Central memory CD8-positive, alpha-beta T cell (primary cell): ENCODE measurements at regions not wholly inside any gene's neighbourhood (a gene's known extent, or its start where the extent isn't known, plus 50 kb on each side); places are given as distances from the start of the nearest gene placed in this dataset.
A peak's percentile ranks its signal among the peaks of the same experiment; 100 is the strongest.

Source experiments
- ATAC-seq: fragments of 150-1000 bp; cut with Tn5 transposase; replicated peaks from 2 replicates; pipeline ENCODE4 v1.10.0; 2022; ENCODE audit warnings: mild to moderate bottlenecking, moderate FRiP score, moderate number of reproducible peaks; ENCODE audit not compliant: poor library complexity, severe bottlenecking; ENCODE audit errors: extremely low read depth
- DNase-seq, 2 donors: peaks; one replicate each; pipeline ENCODE4 v3.0.0; 2021; ENCODE audit warnings: low spot score in 2 of 2
- H3K27ac Mint-ChIP-seq: one replicate; pipeline ENCODE4 v1.8.0; 2022; ENCODE audit warnings: low read depth, mild to moderate bottlenecking, moderate library complexity, mixed read lengths
- H3K27me3 Mint-ChIP-seq: one replicate; pipeline ENCODE4 v1.8.0; 2022; ENCODE audit warnings: mixed read lengths
- H3K36me3 Mint-ChIP-seq: one replicate; pipeline ENCODE4 v1.8.0; 2022; ENCODE audit warnings: mild to moderate bottlenecking, moderate library complexity, mixed read lengths; ENCODE audit not compliant: insufficient read depth
- H3K4me1 Mint-ChIP-seq: one replicate; pipeline ENCODE4 v1.8.0; 2022; ENCODE audit warnings: mixed read lengths
- H3K4me3 Mint-ChIP-seq: one replicate; pipeline ENCODE4 v1.8.0; 2022; ENCODE audit warnings: mild to moderate bottlenecking, moderate library complexity, mixed read lengths
- H3K9me3 Mint-ChIP-seq: one replicate; pipeline ENCODE4 v1.8.0; 2022; ENCODE audit warnings: mixed read lengths

DNA sequence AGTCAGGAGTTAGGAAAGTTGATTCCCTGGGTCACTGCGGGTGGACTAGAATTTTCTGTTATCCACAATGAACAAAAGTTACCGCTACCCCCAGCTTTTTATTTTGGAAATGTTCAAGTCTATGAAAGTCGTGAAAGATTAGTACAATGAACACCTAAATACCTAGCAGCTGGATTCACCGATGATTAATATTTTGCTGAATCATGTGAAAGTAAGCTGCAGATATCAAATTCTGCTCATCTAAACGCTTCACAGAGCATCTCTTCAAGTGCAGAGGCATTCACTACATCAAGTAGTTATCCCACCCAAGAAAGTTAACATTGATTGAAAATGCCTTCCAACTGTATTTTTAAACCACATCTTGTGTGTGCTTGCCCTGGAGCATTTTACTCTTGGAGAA lies 729.0 kb upstream of the NR2F2 start:
- no peaks in the 10 kb centered on the region for H3K4me1 Mint-ChIP-seq
- no peak overlapping the region for H3K4me3 Mint-ChIP-seq
- no peak overlapping the region for H3K27ac Mint-ChIP-seq
- no peaks in the 10 kb centered on the region for H3K36me3 Mint-ChIP-seq
- DNase-seq: no peak
- no peaks in the 10 kb centered on the region for H3K27me3 Mint-ChIP-seq
- no peak for ATAC-seq
- H3K9me3 Mint-ChIP-seq: no peaks in the 10 kb centered on the region

DNA sequence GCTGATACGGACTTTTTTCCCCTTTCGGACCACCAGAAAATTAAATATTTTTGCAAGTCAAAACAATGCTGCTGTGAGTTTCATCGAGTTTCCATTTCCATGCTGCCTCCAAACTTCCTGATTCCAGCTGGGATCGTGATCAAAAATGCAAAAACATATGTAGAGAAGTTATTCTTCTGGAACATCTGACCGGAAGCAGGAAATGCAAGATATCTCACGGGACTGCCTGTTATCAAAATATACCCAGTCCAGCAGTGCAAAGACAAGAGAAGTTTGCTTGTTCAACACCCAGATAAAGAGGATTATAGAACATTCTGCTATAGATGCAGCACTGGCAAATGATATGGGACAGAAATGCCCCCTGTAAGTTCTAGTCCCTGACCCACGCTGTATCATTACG lies 726.7 kb upstream of the NR2F2 start:
- no peaks in the 10 kb centered on the region for H3K9me3 Mint-ChIP-seq
- H3K4me3 Mint-ChIP-seq: no peak overlapping the region
- H3K4me1 Mint-ChIP-seq: no peaks in the 10 kb centered on the region
- H3K27me3 Mint-ChIP-seq: no peaks in the 10 kb centered on the region
- no peak overlapping the region for H3K27ac Mint-ChIP-seq
- ATAC-seq (no peak), DNase-seq (no peak)
- H3K36me3 Mint-ChIP-seq: no peaks in the 10 kb centered on the region

DNA sequence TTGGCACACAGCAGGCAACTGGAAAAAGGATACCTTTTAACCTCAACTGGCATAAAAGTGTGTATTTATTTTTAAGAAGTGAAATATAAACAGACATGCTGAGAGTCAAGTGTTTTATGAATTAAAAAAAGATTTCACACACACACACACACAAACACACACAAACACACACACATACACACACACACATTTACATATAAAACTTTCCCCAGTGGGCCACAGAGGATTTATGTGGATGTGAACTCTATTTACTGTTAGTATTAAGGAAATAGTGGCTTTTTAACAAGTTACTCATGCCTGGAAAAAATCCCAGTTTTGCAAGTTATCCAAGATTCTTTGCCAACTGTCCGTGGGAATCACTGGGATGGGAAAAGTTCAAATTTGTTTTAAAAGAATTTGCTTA lies 725.9 kb upstream of the NR2F2 start:
- Mint-ChIP-seq H3K36me3 (no peaks in the 10 kb centered on the region), H3K27ac (no peak overlapping the region), H3K9me3 (no peaks in the 10 kb centered on the region), H3K4me3 (no peak overlapping the region), H3K27me3 (no peaks in the 10 kb centered on the region), H3K4me1 (no peaks in the 10 kb centered on the region)
- ATAC-seq: no peak
- DNase-seq: no peak

DNA sequence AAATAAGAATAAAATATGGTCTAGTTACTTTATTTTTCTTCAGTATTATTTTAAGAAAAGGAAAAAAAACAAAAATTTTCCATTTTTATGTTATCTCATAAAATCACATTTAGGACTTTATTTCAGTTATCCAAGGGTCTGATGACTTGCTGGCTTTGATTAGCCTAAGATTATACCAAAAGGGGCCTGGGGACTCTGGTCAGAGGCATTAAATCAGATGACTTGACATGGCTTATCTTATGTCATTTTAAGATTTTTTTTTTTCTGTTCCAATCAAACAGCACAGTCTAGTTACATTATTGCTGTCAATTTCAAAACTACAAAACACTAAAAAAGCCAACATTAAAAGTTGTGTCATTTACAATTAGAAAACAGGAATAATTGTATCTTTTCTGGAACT lies 725.4 kb upstream of the NR2F2 start:
- Mint-ChIP-seq H3K9me3 (no peaks in the 10 kb centered on the region), H3K36me3 (no peaks in the 10 kb centered on the region)

DNA sequence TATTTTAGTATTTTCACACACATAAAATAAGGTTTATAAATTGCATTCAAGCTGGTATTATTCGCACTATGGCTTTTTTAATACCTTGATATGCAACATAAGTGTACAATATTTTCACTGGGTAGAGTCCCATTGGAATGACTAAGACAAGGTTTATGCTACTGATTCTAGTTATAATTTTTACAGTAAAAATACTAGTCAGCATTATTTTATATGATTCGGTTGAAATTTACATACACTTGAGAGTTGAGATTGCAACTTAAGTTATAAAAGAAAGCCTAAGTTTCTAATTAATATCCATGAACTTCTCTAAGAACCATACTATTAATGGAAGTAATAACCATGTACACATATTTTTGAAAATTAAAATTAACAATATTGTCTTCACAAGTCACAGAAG lies 723.9 kb upstream of the NR2F2 start:
- H3K9me3 Mint-ChIP-seq: no peaks in the 10 kb centered on the region

More for the DNA sequence above, 725.4 kb upstream of the NR2F2 start:
- H3K27ac Mint-ChIP-seq: no peak overlapping the region
- no peaks in the 10 kb centered on the region for H3K4me1 Mint-ChIP-seq
- no peak for DNase-seq
- H3K27me3 Mint-ChIP-seq: no peaks in the 10 kb centered on the region
- no peak for ATAC-seq
- no peak overlapping the region for H3K4me3 Mint-ChIP-seq

DNA sequence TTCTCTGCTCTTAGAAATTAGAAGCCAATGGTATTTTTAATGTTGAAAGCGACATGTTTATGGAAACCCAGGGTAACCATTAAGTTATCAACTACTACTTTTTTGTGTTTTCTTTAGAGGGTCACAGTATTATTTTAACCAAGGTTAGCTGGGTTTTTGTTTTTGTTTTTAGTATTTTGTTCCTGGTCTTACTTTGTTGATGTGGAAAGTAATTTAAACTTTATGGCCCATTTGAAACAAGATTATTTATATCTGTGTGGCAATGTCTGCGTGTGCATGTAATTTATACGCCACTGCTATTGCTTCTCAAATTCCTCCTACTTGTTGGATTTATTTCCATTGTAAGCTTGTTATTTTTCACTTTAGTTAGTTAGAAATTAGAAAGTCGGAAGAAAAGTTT lies 722.1 kb upstream of the NR2F2 start:
- H3K27ac Mint-ChIP-seq: no peak overlapping the region

More for the DNA sequence above, 723.9 kb upstream of the NR2F2 start:
- H3K27ac Mint-ChIP-seq: no peak overlapping the region
- no peaks in the 10 kb centered on the region for H3K36me3 Mint-ChIP-seq
- no peaks in the 10 kb centered on the region for H3K4me1 Mint-ChIP-seq
- ATAC-seq (no peak), DNase-seq (no peak)
- H3K27me3 Mint-ChIP-seq: no peaks in the 10 kb centered on the region
- H3K4me3 Mint-ChIP-seq: no peak overlapping the region

DNA sequence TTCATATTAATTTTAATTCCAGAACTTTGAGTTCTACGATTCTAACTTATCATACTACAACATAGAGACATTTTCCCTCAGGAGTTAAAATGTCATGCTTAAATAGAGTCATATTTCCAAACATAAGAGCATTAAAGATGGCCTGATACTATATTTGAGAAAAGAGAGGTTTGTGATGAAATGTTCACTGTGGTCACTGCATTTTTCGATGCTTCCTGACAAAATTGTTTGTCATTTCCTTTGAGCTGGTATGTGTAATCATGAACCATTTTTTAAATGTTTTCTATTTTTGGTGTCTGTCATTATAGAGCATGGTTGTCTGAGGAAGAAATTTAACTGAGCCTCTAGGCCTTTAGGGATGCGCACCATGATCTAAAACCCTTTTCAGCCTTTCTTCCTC lies 721.4 kb upstream of the NR2F2 start:
- Mint-ChIP-seq H3K4me3 (no peak overlapping the region), H3K27ac (no peak overlapping the region), H3K9me3 (no peaks in the 10 kb centered on the region), H3K36me3 (no peaks in the 10 kb centered on the region), H3K27me3 (no peaks in the 10 kb centered on the region), H3K4me1 (no peaks in the 10 kb centered on the region)
- DNase-seq (no peak), ATAC-seq (no peak)

More for the DNA sequence above, 722.1 kb upstream of the NR2F2 start:
- no peak for ATAC-seq
- H3K4me1 Mint-ChIP-seq: no peaks in the 10 kb centered on the region
- no peak for DNase-seq
- H3K36me3 Mint-ChIP-seq: no peaks in the 10 kb centered on the region
- H3K9me3 Mint-ChIP-seq: no peaks in the 10 kb centered on the region
- no peaks in the 10 kb centered on the region for H3K27me3 Mint-ChIP-seq
- no peak overlapping the region for H3K4me3 Mint-ChIP-seq

DNA sequence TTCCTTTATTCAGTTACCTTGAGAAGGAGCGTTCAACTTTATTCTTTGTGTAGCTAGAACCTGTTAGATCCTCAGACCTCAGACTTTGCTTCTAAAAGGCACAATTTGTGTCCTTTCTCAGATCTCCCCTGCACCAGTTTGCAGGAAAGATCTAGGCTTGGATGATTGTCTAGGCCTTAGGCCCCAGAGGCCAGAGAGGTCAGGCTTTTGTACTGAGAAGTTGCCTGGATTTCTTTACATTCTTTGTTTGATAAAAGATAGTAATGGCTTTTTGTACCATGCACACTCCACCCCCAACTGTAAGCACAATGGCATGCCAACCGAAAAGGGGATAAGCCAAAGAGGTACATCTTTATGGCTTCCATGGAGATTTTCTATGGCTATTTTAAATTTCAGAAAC lies 719.6 kb upstream of the NR2F2 start:
- H3K4me3 Mint-ChIP-seq: no peak overlapping the region
- DNase-seq (no peak), ATAC-seq (no peak)
- no peak overlapping the region for H3K27ac Mint-ChIP-seq
- H3K9me3 Mint-ChIP-seq: no peaks in the 10 kb centered on the region
- H3K36me3 Mint-ChIP-seq: no peaks in the 10 kb centered on the region
- H3K4me1 Mint-ChIP-seq: no peaks in the 10 kb centered on the region
- no peaks in the 10 kb centered on the region for H3K27me3 Mint-ChIP-seq

DNA sequence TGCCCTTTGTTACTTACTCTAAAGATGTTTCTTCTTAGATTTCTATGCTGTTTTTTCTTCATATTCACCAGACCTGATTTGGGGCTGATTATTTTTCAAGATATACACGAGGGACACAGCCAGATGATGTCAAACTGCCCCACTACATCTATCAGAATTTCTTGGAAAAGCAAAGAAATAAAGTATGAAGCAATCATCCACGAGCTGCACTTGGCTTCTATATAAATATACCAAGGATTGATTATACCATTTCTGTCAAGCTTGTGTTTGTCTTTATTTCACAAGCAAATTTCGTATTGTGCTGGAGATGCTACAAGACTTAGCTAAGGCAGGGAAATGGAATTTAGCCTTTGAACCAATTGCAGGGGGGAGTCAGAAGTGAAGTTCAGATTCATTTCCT lies 715.1 kb upstream of the NR2F2 start:
- Mint-ChIP-seq H3K27me3 (no peaks in the 10 kb centered on the region), H3K36me3 (no peaks in the 10 kb centered on the region), H3K27ac (no peak overlapping the region), H3K4me1 (peaks cover 1% of the 10 kb centered on the region), H3K9me3 (peaks cover 1% of the 10 kb centered on the region), H3K4me3 (no peak overlapping the region)
- no peak for ATAC-seq
- DNase-seq: no peak

DNA sequence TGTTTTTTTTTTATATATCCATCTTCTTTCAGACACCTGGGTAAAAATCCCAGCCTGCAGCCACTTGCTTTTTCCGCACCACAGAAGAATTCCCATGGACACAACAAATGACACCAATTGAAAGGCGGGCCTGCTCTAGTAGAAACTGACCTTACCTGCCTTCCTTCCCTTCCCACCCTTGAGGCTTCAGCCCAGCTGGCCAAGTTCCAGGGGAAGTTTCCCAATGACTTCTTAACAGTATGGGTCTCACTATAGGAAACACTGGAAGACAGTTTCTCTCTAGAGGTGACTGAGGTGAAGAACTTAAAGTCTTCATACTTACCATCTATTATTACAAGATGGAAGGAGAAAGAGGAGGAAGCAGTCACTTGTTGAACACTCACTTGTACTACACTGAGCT lies 714.2 kb upstream of the NR2F2 start:
- no peak for ATAC-seq
- Mint-ChIP-seq H3K36me3 (no peaks in the 10 kb centered on the region), H3K4me3 (no peak overlapping the region)

DNA sequence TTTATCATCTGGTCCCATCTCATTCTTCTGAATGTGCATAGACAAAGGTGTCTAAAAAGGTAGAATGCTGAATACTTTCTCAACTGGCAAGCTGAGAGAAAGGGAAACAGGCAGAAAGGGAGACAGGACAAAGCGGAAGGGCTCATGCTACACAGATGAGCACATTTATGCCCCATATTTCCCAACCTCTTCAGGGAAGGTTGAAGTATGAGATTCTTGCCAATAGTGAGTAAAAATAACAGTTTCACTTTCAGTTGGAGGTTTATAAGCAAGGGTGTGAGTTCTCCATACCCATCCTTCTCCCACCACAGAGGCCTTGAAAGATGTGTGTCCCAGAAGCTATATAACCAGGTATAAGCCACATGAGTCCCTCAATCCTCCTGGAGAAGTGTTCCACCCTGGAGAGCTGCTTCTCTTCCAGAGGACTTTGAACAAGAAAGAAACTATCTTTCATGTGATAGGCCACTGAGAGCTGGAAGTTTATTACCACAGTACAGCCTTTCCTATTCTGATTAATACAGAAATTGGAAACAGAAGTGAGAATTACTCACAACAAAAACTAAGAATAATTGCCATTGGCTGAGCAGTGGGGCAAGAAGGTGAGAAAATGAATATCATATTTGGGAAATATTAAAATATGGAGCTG lies 709.4 kb upstream of the NR2F2 start:
- peak overlapping the region; percentile 60 for H3K27ac Mint-ChIP-seq
- H3K4me1 Mint-ChIP-seq: peaks cover 12% of the 10 kb centered on the region
- DNase-seq: no peak
- peak overlapping the region; percentile 46 for H3K4me3 Mint-ChIP-seq
- no peaks in the 10 kb centered on the region for H3K36me3 Mint-ChIP-seq
- peaks cover 22% of the 10 kb centered on the region for H3K9me3 Mint-ChIP-seq
- ATAC-seq: no peak
- no peaks in the 10 kb centered on the region for H3K27me3 Mint-ChIP-seq

More for the DNA sequence above, 714.2 kb upstream of the NR2F2 start:
- peaks cover 10% of the 10 kb centered on the region for H3K4me1 Mint-ChIP-seq
- no peak overlapping the region for H3K27ac Mint-ChIP-seq
- DNase-seq: no peak
- H3K9me3 Mint-ChIP-seq: peaks cover 4% of the 10 kb centered on the region
- no peaks in the 10 kb centered on the region for H3K27me3 Mint-ChIP-seq

DNA sequence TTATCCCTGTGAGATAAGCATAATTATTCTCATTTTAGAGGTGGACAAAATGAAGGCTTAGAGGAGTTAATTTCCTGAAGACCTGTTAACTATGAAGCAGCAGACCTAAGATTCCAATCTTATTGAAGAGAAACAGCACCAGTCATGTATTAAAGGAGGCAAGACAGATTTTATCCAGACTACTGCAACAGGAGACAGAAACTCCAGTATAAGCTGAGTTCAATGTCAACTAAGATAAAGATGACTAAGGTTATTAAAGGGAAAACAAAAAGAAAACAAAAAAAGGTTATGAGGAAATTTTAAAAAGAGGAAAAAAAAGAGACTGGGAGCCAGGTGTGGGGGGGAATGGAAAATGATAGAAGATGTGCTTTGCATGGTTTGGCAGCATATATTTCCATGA lies 707.7 kb upstream of the NR2F2 start:
- peaks cover 22% of the 10 kb centered on the region for H3K9me3 Mint-ChIP-seq
- no peak for DNase-seq
- no peaks in the 10 kb centered on the region for H3K36me3 Mint-ChIP-seq
- no peaks in the 10 kb centered on the region for H3K27me3 Mint-ChIP-seq
- H3K27ac Mint-ChIP-seq: no peak overlapping the region
- no peak for ATAC-seq
- H3K4me1 Mint-ChIP-seq: peaks cover 12% of the 10 kb centered on the region
- H3K4me3 Mint-ChIP-seq: no peak overlapping the region

DNA sequence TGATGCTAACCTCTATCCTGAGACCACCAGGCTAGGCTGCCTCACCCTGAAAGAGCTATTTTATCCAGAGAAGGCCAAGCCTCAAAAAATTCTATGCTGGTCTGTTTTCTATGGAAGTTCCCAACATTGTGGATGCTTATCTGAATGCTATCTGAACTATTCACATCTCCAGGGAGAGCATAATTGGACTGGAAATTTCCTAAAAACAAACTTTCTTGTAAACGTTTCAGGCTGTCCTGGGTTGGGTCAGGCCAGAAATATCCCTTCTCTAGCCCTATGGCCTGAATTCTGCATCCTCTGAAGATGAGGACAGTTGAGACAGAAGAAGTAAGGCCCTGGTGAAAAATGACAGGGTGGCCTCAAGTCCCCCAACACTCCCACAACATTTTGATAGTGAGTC lies 706.4 kb upstream of the NR2F2 start:
- peaks cover 22% of the 10 kb centered on the region for H3K9me3 Mint-ChIP-seq
- no peaks in the 10 kb centered on the region for H3K27me3 Mint-ChIP-seq
- peaks cover 12% of the 10 kb centered on the region for H3K4me1 Mint-ChIP-seq
- no peak for DNase-seq
- no peak overlapping the region for H3K27ac Mint-ChIP-seq
- H3K36me3 Mint-ChIP-seq: peaks cover 3% of the 10 kb centered on the region
- H3K4me3 Mint-ChIP-seq: no peak overlapping the region
- ATAC-seq: no peak
